Pancreas (tissue), 10 donors: ENCODE measurements at regions not wholly inside any gene's neighbourhood (a gene's known extent, or its start where the extent isn't known, plus 50 kb on each side); places are given as distances from the start of the nearest gene placed in this dataset.
"Not testable (repeated sequence)": the region's sequence is repeated elsewhere in the genome, so short reads cannot be mapped to it uniquely, and the experiment has no call there.

Experiments used
- ATAC-seq, 4 donors: fragments of 200-7000 bp; cut with Tn5 transposase; one replicate each; pipeline versions ENCODE4 v1.8.0 to v1.9.1; 2020; ENCODE audit warnings: mild to moderate bottlenecking in 4 of 4, moderate library complexity in 4 of 4
- DNase-seq, 6 donors: peaks; one replicate each; pipeline ENCODE4 v3.0.0-alpha.2; 2020
- FAIRE-seq: peaks from 2 replicates; lab custom pipeline; 2012; peaks lifted over from hg19 to GRCh38; lab: Jason Lieb, UNC
- H3K27ac ChIP-seq, 4 donors: fragments of 200-600 bp; sonication (generic); 1 replicate in 3 of 4; 2 replicates in 1 of 4; pipeline versions ENCODE4 v1.5.0 to v1.8.0; 2020
- H3K27me3 ChIP-seq, 4 donors: fragments of 200-600 bp; one replicate each; pipeline ENCODE4 v1.8.0; 2021
- H3K36me3 ChIP-seq, 3 donors: fragments of 200-600 bp; sonication (generic) in 1 of 3; one replicate each; pipeline versions ENCODE4 v1.5.0 to v1.8.0; 2020 to 2021
- H3K4me1 ChIP-seq, 3 donors: fragments of 200-600 bp; one replicate each; pipeline ENCODE4 v1.8.0; 2021
- H3K4me3 ChIP-seq, 4 donors: fragments of 200-600 bp; sonication (generic) in 2 of 4; one replicate each; pipeline versions ENCODE4 v1.5.0 to v1.8.0; 2020 to 2021
- H3K9me3 ChIP-seq, 4 donors: fragments of 200-600 bp; one replicate each; pipeline ENCODE4 v1.8.0; 2021
- CTCF ChIP-seq, 4 donors: fragments of 200-600 bp; sonication (generic) in 3 of 4; IDR thresholded peaks; one replicate each; pipeline versions ENCODE4 v1.5.0 to v1.8.0; 2021; ENCODE audit warnings: antibody characterized with exemption in 4 of 4
- WGBS, 2 donors: extraction: QIAGEN DNeasy Blood & Tissue Kit; methylation state at CpG; one replicate each; pipeline ENCODE4 v1.1.7; 2013; 5-methylcytosine and 5-hydroxymethylcytosine counted together
- intact Hi-C, 3 donors: fragments of 100-400 bp; cut with DNase I; formaldehyde crosslinking; loops; one replicate each; pipeline versions ENCODE4 v1.11.1 to v1.14.2; 2022
- donor health status: healthy with polysubstance abuse.
- donor health status: DM: no; HTN: no; CAD: no; lungs with moderate emphysema.
- donor health status: DM: no; HTN: no; CAD: no.
- donor health status: control.
- donor health status: control.
- donor health status: Bipolar disorder and iron deficiency.
- donor health status: DM: yes; HTN: yes; CAD: no.
- donor health status: DM: no; HTN: no; CAD: no.
- donor health status: DM: no; HTN: no; CAD: no.
- donor health status: DM: yes; HTN: yes; CAD: no.

GRCh38 chr15:69677403-69677802 is 224.8 kb downstream of the RPLP1 start:
- no peak for FAIRE-seq
- TF ChIP-seq CTCF (IDR thresholded peaks at IDR 0.05): no peak
- WGBS, 2 donors: 82 to 88% methylated on average over 4 of the region's 4 CpGs
- no peak overlapping the region for H3K27ac ChIP-seq
- no peaks in the 10 kb centered on the region for H3K9me3 ChIP-seq
- H3K4me3 ChIP-seq: no peak overlapping the region
- intact Hi-C loops: no loop called here
- H3K36me3 ChIP-seq: no peaks in the 10 kb centered on the region
- ATAC-seq: no peak
- no peaks in the 10 kb centered on the region for H3K4me1 ChIP-seq
- no peak for DNase-seq
- no peaks in the 10 kb centered on the region for H3K27me3 ChIP-seq

GRCh38 chr15:69679623-69680228 is 227.1 kb downstream of the RPLP1 start:
- H3K27ac ChIP-seq: no peak overlapping the region
- no peak for DNase-seq
- ATAC-seq: no peak
- 85 to 89% methylated on average over 9 of the region's 9 CpGs for WGBS, 2 donors
- no peak for FAIRE-seq
- no peaks in the 10 kb centered on the region for H3K4me1 ChIP-seq
- no peak for TF ChIP-seq CTCF (IDR thresholded peaks at IDR 0.05)
- no peak overlapping the region for H3K4me3 ChIP-seq
- H3K36me3 ChIP-seq: no peaks in the 10 kb centered on the region
- no peaks in the 10 kb centered on the region for H3K9me3 ChIP-seq
- intact Hi-C loops: no loop called here
- no peaks in the 10 kb centered on the region for H3K27me3 ChIP-seq

DNA sequence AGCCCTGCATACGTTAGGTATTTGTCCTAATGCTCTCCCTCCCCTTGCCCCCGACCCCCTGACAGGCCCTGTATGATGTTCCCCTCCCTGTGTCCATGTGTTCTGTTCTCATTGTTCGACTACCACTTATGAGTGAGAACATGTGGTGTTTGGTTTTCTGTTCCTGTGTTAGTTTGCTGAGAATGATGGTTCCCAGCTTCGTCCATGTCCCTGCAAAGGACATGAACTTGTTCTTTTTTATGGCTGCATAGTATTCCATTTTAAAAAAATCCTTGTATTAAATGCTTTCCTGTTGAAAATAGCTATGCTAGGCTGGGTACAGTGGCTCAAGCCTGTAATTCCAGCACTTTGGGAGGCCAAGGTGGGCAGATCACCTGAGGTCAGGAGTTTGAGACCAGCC is 232.2 kb downstream of the RPLP1 start:
- H3K9me3 ChIP-seq, H3K4me1 ChIP-seq, H3K36me3 ChIP-seq, H3K4me3 ChIP-seq, FAIRE-seq, DNase-seq, H3K27ac ChIP-seq, H3K27me3 ChIP-seq, ATAC-seq, intact Hi-C loops: not testable (repeated sequence)
- WGBS, 2 donors: 77 to 88% methylated on average over 4 of the region's 4 CpGs

GRCh38 chr15:69685512-69686452 is 233.2 kb downstream of the RPLP1 start:
- Histone ChIP-seq H3K27me3 (no peaks in the 10 kb centered on the region), H3K9me3 (no peaks in the 10 kb centered on the region), H3K36me3 (no peaks in the 10 kb centered on the region), H3K27ac (no peak overlapping the region), H3K4me3 (no peak overlapping the region), H3K4me1 (no peaks in the 10 kb centered on the region)
- WGBS, 2 donors: 75 to 81% methylated on average over 8 of the region's 8 CpGs
- ATAC-seq: no peak
- TF ChIP-seq CTCF (IDR thresholded peaks at IDR 0.05): no peak
- no peak for FAIRE-seq
- no peak for DNase-seq
- intact Hi-C loops: no loop called here

DNA sequence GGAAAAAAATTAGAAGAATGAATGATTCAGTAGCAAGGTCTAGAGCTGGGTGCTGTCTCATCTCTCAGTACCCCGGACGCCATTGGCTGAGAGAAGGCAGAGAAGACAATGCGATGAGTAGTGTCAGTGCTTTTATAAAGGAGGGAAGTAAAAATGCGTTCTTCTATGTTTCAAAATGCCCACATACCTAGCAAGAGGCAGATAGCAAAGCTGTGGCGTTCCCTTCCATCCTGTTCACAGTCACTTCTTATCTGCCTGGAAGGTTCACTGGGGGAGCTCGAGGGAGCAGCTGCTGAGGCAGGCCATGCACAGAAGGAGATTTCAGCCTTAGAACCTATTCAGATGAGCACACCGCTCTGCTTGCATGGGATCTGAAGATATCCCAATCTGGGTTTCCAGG is 234.0 kb downstream of the RPLP1 start:
- DNase-seq (no peak), ATAC-seq (no peak), FAIRE-seq (no peak)
- Histone ChIP-seq H3K9me3 (no peaks in the 10 kb centered on the region), H3K4me3 (no peak overlapping the region), H3K27ac (no peak overlapping the region), H3K27me3 (no peaks in the 10 kb centered on the region), H3K4me1 (no peaks in the 10 kb centered on the region), H3K36me3 (no peaks in the 10 kb centered on the region)
- intact Hi-C loops: no loop called here
- no peak for TF ChIP-seq CTCF (IDR thresholded peaks at IDR 0.05)
- WGBS, 2 donors: 82 to 85% methylated on average over 7 of the region's 7 CpGs
